Lower leg skin (tissue), 3 donors: ENCODE measurements at regions not wholly inside any gene's neighbourhood (a gene's known extent, or its start where the extent isn't known, plus 50 kb on each side); places are given as distances from the start of the nearest gene placed in this dataset.

Experiments
- CTCF ChIP-seq, 3 donors: fragments of 450-650 bp; IDR thresholded peaks; one replicate each; pipeline ENCODE4 v1.5.1; 2016; ENCODE audit warnings: antibody characterized with exemption in 3 of 3, mild to moderate bottlenecking in 3 of 3, moderate library complexity in 2 of 3
- POLR2A ChIP-seq, 2 donors: fragments of 450-650 bp; IDR thresholded peaks; one replicate each; pipeline ENCODE4 v1.6.1; 2016 to 2017; ENCODE audit warnings: antibody characterized with exemption in 2 of 2, mild to moderate bottlenecking in 1 of 2, moderate library complexity in 1 of 2

GRCh38 chr7:91559947-91560346, 295.7 kb downstream of the FZD1 start:
- TF ChIP-seq CTCF (IDR thresholded peaks at IDR 0.05) (no peak), POLR2A (IDR thresholded peaks at IDR 0.05) (no peak)
